GM18498 (cell line): ENCODE measurements at regions not wholly inside any gene's neighbourhood (a gene's known extent, or its start where the extent isn't known, plus 50 kb on each side); places are given as distances from the start of the nearest gene placed in this dataset.

ENCODE experiments used
- ATAC-seq: cut with Tn5 transposase; IDR thresholded peaks from one replicate; pipeline ENCODE4 v1.9.1; 2021; ENCODE audit warnings: mild to moderate bottlenecking, moderate library complexity; ENCODE audit not compliant: unreplicated experiment

- no peak for ATAC-seq
Observed at GRCh38 chr3:194218646-194219453, 82.9 kb downstream of the HES1 start.

- ATAC-seq, result no peak
Observed at GRCh38 chr3:194219826-194220410, 84.0 kb downstream of the HES1 start.

- ATAC-seq, result no peak
Observed at GRCh38 chr3:194220901-194221326, 85.0 kb downstream of the HES1 start.

GRCh38 chr3:194221336-194221735 lies 85.4 kb downstream of the HES1 start:
- no peak for ATAC-seq

- ATAC-seq, result no peak
Observed at GRCh38 chr3:194223951-194224350, 88.0 kb downstream of the HES1 start.

GRCh38 chr3:194224471-194225417 lies 88.8 kb downstream of the HES1 start:
- ATAC-seq, result no peak

- no peak for ATAC-seq
Observed at GRCh38 chr3:194225418-194225812, 89.5 kb downstream of the HES1 start.

GRCh38 chr3:194225988-194226663 lies 90.2 kb downstream of the HES1 start:
- no peak for ATAC-seq

GRCh38 chr3:194231929-194232832 lies 96.2 kb downstream of the HES1 start:
- no peak for ATAC-seq

- no peak for ATAC-seq
Observed at GRCh38 chr3:194233150-194233549, 97.2 kb downstream of the HES1 start.

- ATAC-seq, result no peak
Observed at GRCh38 chr3:194235160-194235559, 99.2 kb downstream of the HES1 start.

- ATAC-seq, result no peak
Observed at GRCh38 chr3:194237110-194237509, 101.2 kb downstream of the HES1 start.

- ATAC-seq, result no peak
Observed at GRCh38 chr3:194240766-194241165, 104.8 kb downstream of the HES1 start.

- no peak for ATAC-seq
Observed at GRCh38 chr3:194243172-194243837, 107.4 kb downstream of the HES1 start.

- no peak for ATAC-seq
Observed at GRCh38 chr3:194244167-194244566, 107.0 kb downstream of the CPN2 start.

- ATAC-seq, result no peak
Observed at GRCh38 chr3:194245474-194245873, 105.7 kb downstream of the CPN2 start.

GRCh38 chr3:194245975-194246561 lies 105.1 kb downstream of the CPN2 start:
- ATAC-seq, result no peak

GRCh38 chr3:194246709-194247349 lies 104.3 kb downstream of the CPN2 start:
- ATAC-seq, result no peak
